GM19463 (cell line): ENCODE measurements at regions not wholly inside any gene's neighbourhood (a gene's known extent, or its start where the extent isn't known, plus 50 kb on each side); places are given as distances from the start of the nearest gene placed in this dataset.

Experiments used
- ATAC-seq: cut with Tn5 transposase; IDR thresholded peaks from one replicate; pipeline ENCODE4 v1.9.1; 2021; ENCODE audit warnings: mild to moderate bottlenecking, moderate library complexity; ENCODE audit not compliant: unreplicated experiment

DNA sequence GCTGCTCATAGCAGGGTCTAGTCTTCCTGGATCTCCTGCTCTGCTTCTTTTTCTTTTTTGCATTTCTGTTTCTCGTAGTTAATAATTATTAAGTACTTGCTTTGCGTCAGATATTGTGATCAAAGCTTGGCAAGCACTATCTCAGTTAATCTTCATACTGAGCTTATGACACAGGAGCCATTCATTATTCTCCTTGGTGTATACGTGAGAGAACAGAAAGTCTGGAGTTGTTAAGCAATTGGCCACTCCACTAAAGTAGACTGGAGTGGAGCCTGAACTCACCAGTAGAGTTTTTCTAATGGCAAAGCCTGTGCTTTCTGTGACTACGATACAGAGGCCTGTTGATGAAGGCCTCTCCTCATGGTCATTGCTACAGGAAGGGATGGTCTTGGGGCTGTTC, 285.9 kb downstream of the RFC3 start:
- ATAC-seq = no peak

GRCh38 chr13:34104853-34105252, 286.9 kb downstream of the RFC3 start:
- no peak for ATAC-seq

DNA sequence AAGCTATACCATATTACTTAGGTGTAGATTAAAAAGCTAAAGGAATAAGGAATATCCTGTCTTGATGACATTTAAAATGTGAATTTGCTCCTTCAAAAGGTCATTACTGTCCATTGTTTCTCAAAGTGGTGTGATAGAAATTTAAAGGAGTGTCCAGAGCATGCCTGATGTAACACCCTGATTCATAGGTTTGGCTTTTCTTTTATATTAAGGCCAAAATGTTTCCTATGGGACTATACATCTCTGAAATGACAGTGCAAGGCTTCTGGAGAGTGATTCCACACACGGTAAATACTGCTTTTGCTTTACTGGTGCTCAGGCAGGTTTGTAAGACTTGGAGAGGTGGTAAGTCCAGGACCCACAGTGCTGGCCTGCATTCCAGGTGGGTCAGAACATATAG, 289.9 kb downstream of the RFC3 start:
- no peak for ATAC-seq

GRCh38 chr13:34108410-34108809, 290.5 kb downstream of the RFC3 start:
- no peak for ATAC-seq

- ATAC-seq = no peak
Measured at GRCh38 chr13:34114581-34114980, 296.6 kb downstream of the RFC3 start.

DNA sequence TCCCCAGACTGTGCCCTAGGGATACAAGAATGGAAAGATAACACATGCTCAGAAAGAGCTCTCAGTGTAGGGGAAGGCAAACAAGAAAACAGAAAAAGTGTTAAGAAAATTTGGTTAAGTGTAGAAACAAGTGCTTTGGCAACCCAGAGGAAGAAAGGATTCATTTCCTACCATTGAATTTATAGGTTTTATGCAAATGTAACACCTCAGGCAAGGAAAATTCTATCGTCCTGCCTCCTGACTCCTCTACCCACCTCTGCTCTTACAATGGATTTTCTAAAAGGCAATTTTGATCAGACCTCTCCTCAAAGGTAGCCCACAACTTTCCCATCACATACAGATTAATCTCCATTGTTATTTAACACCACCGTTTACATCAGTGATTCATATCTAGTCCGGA, 298.7 kb downstream of the RFC3 start:
- no peak for ATAC-seq

GRCh38 chr13:34124666-34125306, 306.8 kb downstream of the RFC3 start:
- ATAC-seq = no peak

DNA sequence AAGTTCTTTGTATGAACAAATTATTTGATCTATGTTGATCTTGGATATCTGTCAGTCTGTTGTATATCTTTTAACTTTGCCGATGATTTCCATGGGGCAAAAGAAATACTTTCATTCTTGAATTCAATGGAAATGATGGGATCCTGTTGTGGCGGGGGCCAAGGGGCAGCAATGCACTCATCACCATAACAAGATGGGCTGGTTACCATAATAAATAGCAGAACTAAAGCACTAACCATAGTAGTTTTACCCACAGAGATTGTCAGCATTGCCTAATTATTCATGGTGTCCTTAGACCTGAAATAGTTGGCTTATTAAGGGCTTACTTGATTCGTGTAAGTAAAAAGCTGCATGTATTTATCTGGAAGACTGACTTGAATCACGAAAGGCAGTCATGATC, 309.6 kb downstream of the RFC3 start:
- ATAC-seq = no peak

DNA sequence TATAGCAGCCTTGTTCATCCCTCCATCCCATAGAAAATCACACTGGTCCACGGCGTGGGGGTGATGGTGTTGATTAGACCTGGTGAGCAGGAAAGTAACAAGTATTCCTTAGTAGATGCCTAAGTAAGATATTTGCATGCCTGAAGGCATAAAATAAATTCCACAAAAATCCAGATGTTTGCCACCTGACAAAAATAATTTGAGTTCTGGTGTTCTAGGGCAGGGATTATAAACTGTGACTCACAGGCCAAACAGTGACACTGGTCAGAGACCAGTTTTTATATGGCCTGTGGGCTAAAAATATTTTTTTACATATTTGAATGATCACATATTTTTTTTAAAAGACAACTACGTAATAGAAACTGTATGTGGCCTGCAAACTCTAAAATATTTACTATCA, 310.7 kb downstream of the RFC3 start:
- no peak for ATAC-seq

DNA sequence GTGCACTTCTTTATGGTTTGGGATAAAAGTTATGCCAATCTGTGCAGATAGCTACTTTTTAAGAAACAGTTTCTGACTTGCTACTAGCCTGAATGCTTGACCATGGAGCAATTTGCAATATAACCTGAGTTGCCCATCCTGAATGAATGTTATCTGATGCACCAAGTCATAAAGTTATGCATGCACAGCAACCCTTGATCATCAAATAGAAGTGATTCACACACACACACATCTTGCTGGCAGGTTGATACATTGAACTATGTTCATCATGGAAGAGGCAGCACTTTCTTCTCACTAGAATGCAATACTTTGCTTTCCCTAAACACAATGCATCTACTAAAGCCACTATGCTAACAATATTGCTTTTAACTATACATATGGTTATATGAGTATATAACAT, 311.5 kb downstream of the RFC3 start:
- ATAC-seq = no peak

- no peak for ATAC-seq
Measured at GRCh38 chr13:34137200-34137599, 319.3 kb downstream of the RFC3 start.

DNA sequence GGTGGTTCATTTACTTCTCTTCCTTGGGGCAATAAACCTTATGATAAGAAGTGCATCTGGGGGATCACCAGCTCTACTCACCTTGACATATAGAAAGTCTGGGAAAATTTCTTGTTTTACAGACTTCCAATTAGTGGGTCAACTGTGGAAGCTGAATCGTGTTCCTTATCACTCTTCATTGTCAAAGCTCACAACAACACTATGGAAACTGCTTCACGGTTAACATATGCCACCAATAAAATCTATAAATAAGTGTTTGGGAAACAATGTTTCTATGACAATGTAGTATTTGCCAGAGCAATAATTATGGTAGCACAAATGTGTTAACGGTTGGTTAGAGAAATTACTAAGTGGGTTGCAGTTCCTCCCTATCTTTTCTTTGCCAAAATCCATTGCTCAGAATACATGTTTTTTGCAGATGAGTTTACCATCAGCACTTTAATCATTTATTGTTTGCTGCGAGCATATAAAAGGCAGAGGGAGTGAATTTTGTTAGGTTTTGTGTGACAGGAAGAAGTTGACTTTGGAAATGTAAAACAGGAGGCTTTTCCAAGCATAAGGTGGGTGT, 321.8 kb downstream of the RFC3 start:
- no peak for ATAC-seq

GRCh38 chr13:34143637-34144036, 325.7 kb downstream of the RFC3 start:
- ATAC-seq = no peak

GRCh38 chr13:34144142-34144541, 326.2 kb downstream of the RFC3 start:
- ATAC-seq = no peak

DNA sequence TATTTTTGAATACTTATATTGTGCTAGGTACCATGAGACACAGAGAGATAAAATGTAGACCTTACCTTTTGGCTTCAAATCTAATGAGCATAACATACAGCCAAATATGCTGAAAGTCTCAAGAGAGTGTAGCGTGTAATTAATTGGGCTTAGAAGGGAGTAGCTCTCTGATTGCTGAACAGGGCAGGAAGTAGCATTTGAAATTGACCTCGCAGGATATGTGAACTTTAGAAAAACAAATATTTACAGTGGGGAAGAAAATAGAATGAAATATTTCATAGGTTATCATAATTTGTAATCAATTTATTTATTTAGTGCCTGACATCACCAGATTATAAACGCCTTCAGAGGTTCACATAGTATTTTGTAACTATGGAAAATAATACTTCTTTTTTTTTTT, 327.1 kb downstream of the RFC3 start:
- ATAC-seq = no peak

DNA sequence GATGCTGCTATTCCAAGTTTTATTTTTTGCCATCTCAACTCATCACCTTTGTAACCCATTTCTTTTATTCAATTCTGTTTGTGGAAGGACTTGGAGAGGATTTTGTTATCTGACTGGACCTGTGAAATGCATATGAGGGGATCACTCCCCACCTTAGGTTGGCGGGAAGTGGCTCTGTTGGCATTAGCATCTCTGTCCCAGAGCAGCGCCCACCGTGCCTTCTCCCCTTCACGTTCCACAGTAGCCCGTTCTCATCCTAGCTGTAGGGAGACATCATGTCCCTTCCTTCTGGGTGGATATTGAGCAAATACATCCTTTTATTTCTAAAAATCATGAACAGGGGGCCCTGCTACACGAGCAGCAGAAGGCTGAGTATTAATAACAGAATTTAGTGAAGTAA, 330.4 kb downstream of the RFC3 start:
- ATAC-seq = no peak

DNA sequence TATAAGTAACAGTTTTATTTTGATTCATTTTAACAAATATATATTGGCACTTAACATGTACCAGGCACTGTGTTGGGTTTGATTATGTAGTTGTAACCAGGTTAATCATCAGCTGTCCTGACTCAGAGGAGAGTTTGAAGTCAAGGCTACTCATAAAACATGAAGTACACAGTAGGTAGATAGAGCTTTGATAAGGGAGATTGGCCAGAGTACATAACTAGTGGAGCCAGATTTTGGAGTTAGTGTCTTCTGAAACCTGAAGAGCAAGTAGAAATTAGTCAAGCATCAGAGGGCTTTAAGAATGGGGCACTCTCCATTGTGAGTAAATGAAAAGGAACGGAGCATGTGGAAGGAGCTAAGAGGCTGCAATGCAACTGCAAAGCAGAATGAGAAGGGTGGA, 333.9 kb downstream of the RFC3 start:
- no peak for ATAC-seq

DNA sequence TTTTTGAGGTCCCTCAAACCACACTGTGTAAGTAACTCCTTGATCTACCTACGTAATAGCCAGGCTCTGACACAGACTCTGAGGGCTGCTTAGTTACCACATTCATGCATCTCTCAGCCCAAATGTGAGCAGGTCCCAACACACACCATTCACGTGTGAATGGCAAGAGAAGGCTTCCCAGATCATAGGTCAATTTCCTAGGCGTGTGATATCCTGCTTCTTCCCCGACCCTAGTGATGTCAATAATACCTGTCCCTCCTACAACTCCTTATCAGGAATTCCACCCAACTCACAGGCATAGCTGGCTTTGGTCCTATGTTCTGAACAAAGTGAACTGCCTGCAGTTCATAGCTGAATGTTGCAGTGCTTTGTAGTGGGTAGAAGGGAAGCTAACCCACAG, 334.5 kb downstream of the RFC3 start:
- ATAC-seq = no peak

DNA sequence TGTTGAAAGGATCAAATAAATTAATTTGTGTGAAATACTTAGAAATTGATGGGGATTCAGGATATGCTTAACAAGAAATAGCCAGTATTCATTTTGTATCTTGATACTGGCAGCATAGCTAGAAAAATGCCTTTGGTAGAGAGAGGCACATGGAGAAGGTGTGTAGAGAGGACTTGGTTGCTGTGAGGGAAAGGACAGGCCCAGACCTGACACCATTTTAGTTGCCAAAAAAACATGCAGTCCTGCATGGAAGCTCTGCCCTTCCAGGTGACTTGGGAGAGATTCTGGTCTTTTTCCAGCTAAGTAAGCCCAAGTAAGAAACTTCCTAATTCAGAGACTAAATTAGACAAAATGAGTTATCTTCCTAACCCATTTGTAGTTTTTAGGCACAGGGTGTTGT, 335.0 kb downstream of the RFC3 start:
- no peak for ATAC-seq

DNA sequence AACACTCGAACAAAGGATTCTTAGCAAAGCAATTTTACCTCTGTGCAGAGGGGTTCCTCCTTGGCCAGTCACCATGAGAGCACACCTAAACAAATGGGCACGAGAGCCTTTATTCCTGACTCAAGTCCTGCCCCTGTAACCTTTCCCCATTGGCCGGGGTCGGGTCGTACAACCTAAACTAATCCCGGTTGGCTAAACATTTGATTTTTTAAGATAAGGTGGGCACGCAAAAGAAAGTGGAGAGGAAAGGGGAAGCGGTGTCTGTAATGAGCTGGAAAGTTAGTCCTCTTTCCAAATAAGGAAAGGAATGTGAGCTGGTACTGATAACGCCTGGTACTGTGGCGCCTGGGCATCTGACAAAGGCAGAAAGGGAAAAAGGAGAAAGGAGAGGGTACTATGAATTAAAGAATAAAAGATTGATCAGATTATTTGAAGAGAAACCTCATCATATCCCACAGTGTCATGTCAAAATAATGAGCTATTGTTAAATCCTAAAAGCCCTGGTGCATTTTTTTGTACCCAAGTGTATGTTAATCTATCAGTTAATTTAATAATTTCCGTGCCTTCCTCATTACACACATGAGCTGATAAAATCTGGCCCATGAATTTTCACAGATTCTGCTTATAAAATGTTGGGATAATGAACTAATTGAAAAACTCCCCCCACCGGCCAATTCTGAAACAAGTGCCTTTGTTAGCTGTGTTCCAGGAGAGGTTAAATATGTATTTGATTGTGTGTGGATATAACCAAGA, 335.7 kb downstream of the RFC3 start:
- no peak for ATAC-seq

DNA sequence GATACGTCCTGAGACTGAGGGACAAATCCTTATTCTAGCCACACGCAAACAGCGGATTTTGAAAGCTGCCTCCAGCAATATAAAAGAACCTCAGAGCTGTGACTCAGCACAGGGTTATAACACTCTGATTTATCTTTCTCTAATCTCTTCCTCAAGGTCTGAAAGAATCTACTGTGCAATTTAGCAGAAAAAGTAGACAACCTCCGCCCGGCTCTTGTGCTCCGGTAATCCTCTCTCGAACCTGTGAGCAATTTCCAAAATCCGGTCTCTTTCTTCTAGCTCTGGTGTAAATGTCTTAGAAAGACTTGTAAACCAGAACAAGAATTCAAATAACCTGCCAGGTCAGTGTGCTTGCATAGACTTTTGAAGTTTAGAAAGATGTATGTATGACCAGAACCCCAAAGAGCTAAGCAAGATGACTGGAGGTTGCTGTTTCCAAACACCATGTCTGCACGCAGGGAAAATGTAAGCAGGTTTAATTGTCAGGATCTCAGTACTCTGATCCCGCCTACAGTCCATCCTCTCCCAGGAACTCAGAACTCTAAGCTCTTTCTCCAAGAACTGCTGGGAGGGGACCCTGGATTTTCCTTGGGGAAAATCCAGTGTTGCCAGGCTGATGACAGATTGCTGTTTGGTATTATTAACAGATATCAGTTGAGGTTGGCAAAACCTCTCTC, 338.1 kb downstream of the RFC3 start:
- no peak for ATAC-seq

- peak; percentile 99 for ATAC-seq
Measured at GRCh38 chr13:34156841-34157365, 339.0 kb downstream of the RFC3 start.
